DND-41 (cell line): ENCODE measurements at regions not wholly inside any gene's neighbourhood (a gene's known extent, or its start where the extent isn't known, plus 50 kb on each side); places are given as distances from the start of the nearest gene placed in this dataset.

Experiments
- ATAC-seq: fragments of 200-7000 bp; cut with Tn5 transposase; 3 replicates; pipeline ENCODE4 v1.9.1; 2021; ENCODE audit warnings: low read depth; ENCODE audit not compliant: insufficient read depth
- DNase-seq: peaks from one replicate; pipeline ENCODE4 v3.0.0-alpha.2; 2020
- H2AFZ ChIP-seq: 2 replicates; pipeline ENCODE4 v1.6.0; 2012; ENCODE audit warnings: low read depth, low read length
- H3K27ac ChIP-seq: 2 replicates; pipeline ENCODE4 v1.5.1; 2012; ENCODE audit warnings: low read length, inconsistent platforms
- H3K27me3 ChIP-seq: fragments of 200-600 bp; sonication (generic); 2 replicates; pipeline ENCODE4 v1.6.0; 2012; ENCODE audit warnings: low read length, mild to moderate bottlenecking, inconsistent platforms; ENCODE audit not compliant: insufficient read depth, poor library complexity
- H3K36me3 ChIP-seq: 2 replicates; pipeline ENCODE4 v1.5.1; 2012; ENCODE audit warnings: low read length, inconsistent platforms; ENCODE audit not compliant: insufficient read depth
- H3K4me1 ChIP-seq: 2 replicates; pipeline ENCODE4 v1.5.1; 2012; ENCODE audit warnings: mild to moderate bottlenecking, low read length; ENCODE audit not compliant: insufficient read depth
- H3K4me2 ChIP-seq: 2 replicates; pipeline ENCODE4 v1.6.0; 2012; ENCODE audit warnings: mild to moderate bottlenecking, moderate library complexity, low read length, inconsistent platforms; ENCODE audit not compliant: insufficient read depth
- H3K4me3 ChIP-seq, 2 experiments: fragments of 200-600 bp in 1 of 2; shearing (Covaris generic) in 1 of 2; 2 replicates each; pipeline ENCODE4 v1.5.1; 2012 to 2016; ENCODE audit warnings: inconsistent platforms in 2 of 2, low read length in 2 of 2, mild to moderate bottlenecking in 2 of 2, low read depth in 1 of 2, moderate library complexity in 1 of 2
- H3K79me2 ChIP-seq: 2 replicates; pipeline ENCODE4 v1.6.0; 2012; ENCODE audit warnings: low read length, inconsistent platforms; ENCODE audit not compliant: insufficient read depth
- H3K9ac ChIP-seq: 2 replicates; pipeline ENCODE4 v1.6.0; 2012; ENCODE audit warnings: low read depth, mild to moderate bottlenecking, inconsistent platforms, low read length, moderate library complexity
- H3K9me3 ChIP-seq: 2 replicates; pipeline ENCODE4 v1.5.1; 2012; ENCODE audit warnings: low read length, moderate library complexity, mild to moderate bottlenecking, inconsistent platforms; ENCODE audit not compliant: insufficient read depth, severe bottlenecking
- H4K20me1 ChIP-seq: 2 replicates; pipeline ENCODE4 v1.6.0; 2012; ENCODE audit warnings: low read length; ENCODE audit not compliant: insufficient read depth
- EZH2 ChIP-seq: IDR thresholded peaks from 3 replicates; pipeline ENCODE4 v1.6.1; 2012; ENCODE audit warnings: borderline replicate concordance, low read depth, mild to moderate bottlenecking, moderate library complexity, low read length, inconsistent platforms; ENCODE audit not compliant: severe bottlenecking
- TF ChIP-seq, protein P1 (sequence below): IDR thresholded peaks from 2 replicates; pipeline ENCODE4 v1.5.1; 2012; ENCODE audit warnings: borderline replicate concordance, low read length, moderate library complexity, mild to moderate bottlenecking; ENCODE audit not compliant: poor library complexity, severe bottlenecking; ENCODE audit errors: extremely low read depth

- no peaks in the 10 kb centered on the region for H3K36me3 ChIP-seq
- no peak overlapping the region for H3K9ac ChIP-seq
- H3K4me3 ChIP-seq: no peak overlapping the region
- 0 out of 2 replicates have a peak, but pooled peaks cover under 1% of the 10 kb centered on the region for H4K20me1 ChIP-seq
- no peak overlapping the region for H3K27ac ChIP-seq
- no peaks in the 10 kb centered on the region for H3K9me3 ChIP-seq
- no peaks in the 10 kb centered on the region for H3K27me3 ChIP-seq
- DNase-seq: no peak
- TF ChIP-seq EZH2: no peak
- TF ChIP-seq, protein P1, sequence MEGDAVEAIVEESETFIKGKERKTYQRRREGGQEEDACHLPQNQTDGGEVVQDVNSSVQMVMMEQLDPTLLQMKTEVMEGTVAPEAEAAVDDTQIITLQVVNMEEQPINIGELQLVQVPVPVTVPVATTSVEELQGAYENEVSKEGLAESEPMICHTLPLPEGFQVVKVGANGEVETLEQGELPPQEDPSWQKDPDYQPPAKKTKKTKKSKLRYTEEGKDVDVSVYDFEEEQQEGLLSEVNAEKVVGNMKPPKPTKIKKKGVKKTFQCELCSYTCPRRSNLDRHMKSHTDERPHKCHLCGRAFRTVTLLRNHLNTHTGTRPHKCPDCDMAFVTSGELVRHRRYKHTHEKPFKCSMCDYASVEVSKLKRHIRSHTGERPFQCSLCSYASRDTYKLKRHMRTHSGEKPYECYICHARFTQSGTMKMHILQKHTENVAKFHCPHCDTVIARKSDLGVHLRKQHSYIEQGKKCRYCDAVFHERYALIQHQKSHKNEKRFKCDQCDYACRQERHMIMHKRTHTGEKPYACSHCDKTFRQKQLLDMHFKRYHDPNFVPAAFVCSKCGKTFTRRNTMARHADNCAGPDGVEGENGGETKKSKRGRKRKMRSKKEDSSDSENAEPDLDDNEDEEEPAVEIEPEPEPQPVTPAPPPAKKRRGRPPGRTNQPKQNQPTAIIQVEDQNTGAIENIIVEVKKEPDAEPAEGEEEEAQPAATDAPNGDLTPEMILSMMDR: no peak
- no peaks in the 10 kb centered on the region for H3K4me1 ChIP-seq
- no peak for ATAC-seq
- no peak overlapping the region for H3K4me2 ChIP-seq
- H2AFZ ChIP-seq: no peak overlapping the region
- H3K79me2 ChIP-seq: no peaks in the 10 kb centered on the region
Measured at GRCh38 chr2:121082191-121082590, 202.8 kb downstream of the TFCP2L1 start.

- Histone ChIP-seq H3K4me1 (no peaks in the 10 kb centered on the region), H3K79me2 (no peaks in the 10 kb centered on the region), H3K4me3 (no peak overlapping the region), H3K4me2 (no peak overlapping the region), H4K20me1 (no peaks in the 10 kb centered on the region), H2AFZ (no peak overlapping the region), H3K9ac (no peak overlapping the region), H3K9me3 (no peaks in the 10 kb centered on the region), H3K27me3 (no peaks in the 10 kb centered on the region), H3K36me3 (no peaks in the 10 kb centered on the region), H3K27ac (no peak overlapping the region)
- DNase-seq (no peak), ATAC-seq (no peak)
- no peak for TF ChIP-seq EZH2
- TF ChIP-seq, protein P1: no peak
Measured at GRCh38 chr2:121084130-121084680, 200.8 kb downstream of the TFCP2L1 start.

DNA sequence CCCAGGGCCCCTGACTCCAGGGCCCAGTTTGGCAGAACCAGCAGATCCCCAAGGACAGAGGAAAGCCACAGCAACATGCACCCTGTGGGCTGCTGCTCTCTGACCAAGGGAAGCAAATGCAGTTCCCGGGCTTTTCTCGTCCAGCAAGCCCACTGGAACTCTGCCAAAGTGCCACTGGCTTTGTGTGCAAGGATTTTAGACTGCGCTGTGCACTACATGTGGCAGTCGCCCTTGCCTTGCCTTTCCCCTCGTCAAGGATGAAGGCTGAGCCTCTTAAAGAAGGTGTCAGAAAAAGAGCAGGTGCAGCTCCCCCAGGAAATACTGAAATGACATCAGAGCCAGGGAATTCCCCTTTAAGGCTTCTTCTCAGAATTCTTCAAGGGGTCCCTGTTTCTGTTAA, 199.2 kb downstream of the TFCP2L1 start:
- Histone ChIP-seq H3K4me3 (no peak overlapping the region), H4K20me1 (no peaks in the 10 kb centered on the region), H3K4me1 (no peaks in the 10 kb centered on the region), H3K4me2 (no peak overlapping the region), H3K27me3 (no peaks in the 10 kb centered on the region), H3K79me2 (no peaks in the 10 kb centered on the region), H3K9me3 (no peaks in the 10 kb centered on the region), H2AFZ (no peak overlapping the region), H3K9ac (no peak overlapping the region), H3K36me3 (no peaks in the 10 kb centered on the region), H3K27ac (no peak overlapping the region)
- no peak for DNase-seq
- ATAC-seq: no peak
- TF ChIP-seq, protein P1: no peak
- TF ChIP-seq EZH2: no peak
